Fibroblast of skin of scalp (primary cell): ENCODE measurements at regions not wholly inside any gene's neighbourhood (a gene's known extent, or its start where the extent isn't known, plus 50 kb on each side); places are given as distances from the start of the nearest gene placed in this dataset.
A peak's percentile ranks its signal among the peaks of the same experiment; 100 is the strongest.

Experiments
- DNase-seq: peaks from one replicate; pipeline ENCODE4 v3.0.0-alpha.2; 2013

GRCh38 chrX:80312448-80312847, 107.8 kb upstream of the TENT5D start:
- no peak for DNase-seq

- no peak for DNase-seq
Observed at GRCh38 chrX:80316526-80316925, 103.7 kb upstream of the TENT5D start.

- no peak for DNase-seq
Observed at GRCh38 chrX:80317646-80318045, 102.6 kb upstream of the TENT5D start.

GRCh38 chrX:80331285-80331684, 89.0 kb upstream of the TENT5D start:
- no peak for DNase-seq

GRCh38 chrX:80334583-80334982, 85.7 kb upstream of the TENT5D start:
- no peak for DNase-seq

- DNase-seq, result peak; percentile 6
Observed at GRCh38 chrX:80335062-80335830, 85.0 kb upstream of the TENT5D start.

GRCh38 chrX:80354966-80355465, 65.2 kb upstream of the TENT5D start:
- DNase-seq, result no peak
